Neural cell (in vitro differentiated cells): ENCODE measurements at regions not wholly inside any gene's neighbourhood (a gene's known extent, or its start where the extent isn't known, plus 50 kb on each side); places are given as distances from the start of the nearest gene placed in this dataset.

Source experiments
- H2AFZ ChIP-seq: fragments of 200-600, 300-800 bp; sonication (generic), shearing (Covaris generic); 2 replicates; pipeline ENCODE4 v1.6.0; 2014; ENCODE audit warnings: low read depth, mild to moderate bottlenecking, antibody characterized with exemption, low read length, moderate library complexity
- H3F3A ChIP-seq: fragments of 200-600 bp; shearing (Covaris generic); 2 replicates; pipeline ENCODE4 v1.6.1; 2016; ENCODE audit warnings: mild to moderate bottlenecking, moderate library complexity, mixed read lengths, antibody characterized with exemption, low read length; ENCODE audit not compliant: insufficient read depth, poor library complexity, severe bottlenecking
- H3K27ac ChIP-seq: fragments of 200-600, 300-800 bp; sonication (generic), shearing (Covaris generic); 2 replicates; pipeline ENCODE4 v1.5.1; 2014; ENCODE audit warnings: mild to moderate bottlenecking, low read length, moderate library complexity
- H3K27me3 ChIP-seq: fragments of 300-800, 200-600 bp; sonication (generic), shearing (Covaris generic); 2 replicates; pipeline ENCODE4 v1.6.0; 2014; ENCODE audit warnings: mild to moderate bottlenecking, low read depth, low read length, moderate library complexity; ENCODE audit not compliant: insufficient read depth
- H3K36me3 ChIP-seq: fragments of 300-800, 200-600 bp; sonication (generic), shearing (Covaris generic); 2 replicates; pipeline ENCODE4 v1.5.1; 2014; ENCODE audit warnings: mild to moderate bottlenecking, antibody characterized with exemption, low read length, moderate library complexity; ENCODE audit not compliant: insufficient read depth
- H3K4me2 ChIP-seq: fragments of 300-800, 200-600 bp; sonication (generic), shearing (Covaris generic); 2 replicates; pipeline ENCODE4 v1.6.0; 2014; ENCODE audit warnings: mild to moderate bottlenecking, low read length
- H3K4me3 ChIP-seq: fragments of 300-800, 200-600 bp; sonication (generic), shearing (Covaris generic); 2 replicates; pipeline ENCODE4 v1.5.1; 2014; ENCODE audit warnings: mild to moderate bottlenecking, low read length, moderate library complexity
- H3K79me2 ChIP-seq: fragments of 200-600 bp; shearing (Covaris generic); replicated peaks from 2 replicates; pipeline ENCODE4 v1.6.0; 2014; ENCODE audit warnings: mild to moderate bottlenecking, low read length, moderate library complexity; ENCODE audit not compliant: insufficient read depth
- H3K9ac ChIP-seq: fragments of 300-800, 200-600 bp; sonication (generic), shearing (Covaris generic); 2 replicates; pipeline ENCODE4 v1.6.1; 2016; ENCODE audit warnings: mild to moderate bottlenecking, low read length, mixed read lengths
- H3K9me2 ChIP-seq: fragments of 200-600 bp; shearing (Covaris generic); 2 replicates; pipeline ENCODE4 v1.6.1; 2016; ENCODE audit warnings: mild to moderate bottlenecking, low read length, mixed read lengths; ENCODE audit not compliant: insufficient read depth
- H3K9me3 ChIP-seq: fragments of 200-600, 300-800 bp; sonication (generic), shearing (Covaris generic); 2 replicates; pipeline ENCODE4 v1.6.1; 2016; ENCODE audit warnings: mild to moderate bottlenecking, mixed run types, low read length, moderate library complexity, mixed read lengths
- H4K20me1 ChIP-seq: fragments of 200-600 bp; shearing (Covaris generic); 2 replicates; pipeline ENCODE4 v1.6.1; 2016; ENCODE audit warnings: mild to moderate bottlenecking, mixed run types; ENCODE audit not compliant: insufficient read depth
- CTCF ChIP-seq: fragments of 450-650 bp; IDR thresholded peaks from 2 replicates; pipeline ENCODE4 v1.5.1; 2014; ENCODE audit warnings: antibody characterized with exemption, mild to moderate bottlenecking, moderate library complexity; ENCODE audit not compliant: poor library complexity, severe bottlenecking
- EP300 ChIP-seq: fragments of 450-650 bp; conservative IDR thresholded peaks from 2 replicates; pipeline ENCODE4 v1.6.1; 2014; ENCODE audit warnings: antibody characterized with exemption, mild to moderate bottlenecking, moderate library complexity; ENCODE audit not compliant: poor library complexity, severe bottlenecking
- EZH2 ChIP-seq: fragments of 200-600, 300-800 bp; shearing (Covaris generic), sonication (generic); IDR thresholded peaks from 2 replicates; pipeline ENCODE4 v1.6.1; 2014; ENCODE audit warnings: antibody characterized with exemption, low read length, borderline replicate concordance, mild to moderate bottlenecking; ENCODE audit not compliant: insufficient read depth, poor library complexity, severe bottlenecking
- MXI1 ChIP-seq: fragments of 450-650 bp; conservative IDR thresholded peaks from 2 replicates; pipeline ENCODE4 v1.6.1; 2014; ENCODE audit warnings: antibody characterized with exemption, mild to moderate bottlenecking; ENCODE audit not compliant: poor library complexity, severe bottlenecking
- POLR2AphosphoS5 ChIP-seq: IDR thresholded peaks from 2 replicates; pipeline ENCODE4 v1.6.1; 2012
- RAD21 ChIP-seq: fragments of 450-650 bp; conservative IDR thresholded peaks from 2 replicates; pipeline ENCODE4 v1.6.1; 2014; ENCODE audit warnings: antibody characterized with exemption, mild to moderate bottlenecking, moderate library complexity
- REST ChIP-seq: IDR thresholded peaks from 2 replicates; pipeline ENCODE4 v1.6.1; 2012; ENCODE audit warnings: borderline replicate concordance
- SMC3 ChIP-seq: fragments of 450-650 bp; conservative IDR thresholded peaks from 2 replicates; pipeline ENCODE4 v1.6.1; 2014; ENCODE audit warnings: antibody characterized with exemption, mild to moderate bottlenecking, moderate library complexity; ENCODE audit not compliant: poor library complexity
- TAF1 ChIP-seq: IDR thresholded peaks from 2 replicates; pipeline ENCODE4 v1.6.1; 2012; ENCODE audit warnings: low read depth

- H3K27me3 ChIP-seq, result no peaks in the 10 kb centered on the region
- H3K36me3 ChIP-seq, result no peaks in the 10 kb centered on the region
- TF ChIP-seq POLR2AphosphoS5 (no peak), EP300 (no peak), EZH2 (no peak), RAD21 (no peak), REST (no peak)
- H3K9me3 ChIP-seq, result no peaks in the 10 kb centered on the region
- H3K4me2 ChIP-seq, result no peak overlapping the region
- no peaks in the 10 kb centered on the region for H3F3A ChIP-seq
- no peak overlapping the region for H3K4me3 ChIP-seq
- no peaks in the 10 kb centered on the region for H3K9me2 ChIP-seq
- no peak overlapping the region for H3K9ac ChIP-seq
- H2AFZ ChIP-seq, result no peak overlapping the region
- H3K79me2 ChIP-seq, result no peaks in the 10 kb centered on the region
- H4K20me1 ChIP-seq, result no peaks in the 10 kb centered on the region
- no peak overlapping the region for H3K27ac ChIP-seq
Observed at GRCh38 chr12:58357511-58357910, 416.1 kb downstream of the ATP23 start.

GRCh38 chr12:58358369-58358768 is 417.0 kb downstream of the ATP23 start:
- Histone ChIP-seq H3K27me3 (no peaks in the 10 kb centered on the region), H3K79me2 (no peaks in the 10 kb centered on the region), H3K9ac (no peak overlapping the region), H3K4me2 (no peak overlapping the region), H3K9me2 (no peaks in the 10 kb centered on the region), H3K27ac (no peak overlapping the region), H3K9me3 (no peaks in the 10 kb centered on the region), H4K20me1 (no peaks in the 10 kb centered on the region), H3K36me3 (no peaks in the 10 kb centered on the region), H3F3A (no peaks in the 10 kb centered on the region), H3K4me3 (no peak overlapping the region), H2AFZ (no peak overlapping the region)
- TF ChIP-seq RAD21 (no peak), CTCF (no peak), SMC3 (no peak), TAF1 (no peak), POLR2AphosphoS5 (no peak), MXI1 (no peak), REST (no peak), EZH2 (no peak), EP300 (no peak)
